KOPT-K1 (cell line): ENCODE measurements at regions not wholly inside any gene's neighbourhood (a gene's known extent, or its start where the extent isn't known, plus 50 kb on each side); places are given as distances from the start of the nearest gene placed in this dataset.
"Not testable (repeated sequence)": the region's sequence is repeated elsewhere in the genome, so short reads cannot be mapped to it uniquely, and the experiment has no call there.

ENCODE experiments used
- H3K27ac ChIP-seq: fragments of 200-600 bp; sonication (generic); 2 replicates; pipeline ENCODE4 v1.5.1; 2016; ENCODE audit warnings: antibody characterized with exemption, mild to moderate bottlenecking, low read depth, low read length; ENCODE audit not compliant: poor library complexity, severe bottlenecking
- H3K36me3 ChIP-seq: fragments of 200-600 bp; sonication (generic); 2 replicates; pipeline ENCODE4 v1.5.1; 2017; ENCODE audit warnings: antibody characterized with exemption, mild to moderate bottlenecking, low read length, moderate library complexity; ENCODE audit not compliant: insufficient read depth
- H3K9me3 ChIP-seq: fragments of 200-600 bp; sonication (generic); 2 replicates; pipeline ENCODE4 v1.5.1; 2017; ENCODE audit warnings: antibody characterized with exemption, low read length, mild to moderate bottlenecking; ENCODE audit not compliant: insufficient read depth, poor library complexity, severe bottlenecking

- H3K27ac ChIP-seq, H3K9me3 ChIP-seq, H3K36me3 ChIP-seq: not testable (repeated sequence)
These were observed 97.3 kb upstream of the ZEB2 start for GRCh38 chr2:144617171-144617570.

GRCh38 chr2:144615866-144616565 is 96.1 kb upstream of the ZEB2 start:
- H3K27ac ChIP-seq = no peak overlapping the region
- H3K36me3 ChIP-seq = no peaks in the 10 kb centered on the region
- no peaks in the 10 kb centered on the region for H3K9me3 ChIP-seq

DNA sequence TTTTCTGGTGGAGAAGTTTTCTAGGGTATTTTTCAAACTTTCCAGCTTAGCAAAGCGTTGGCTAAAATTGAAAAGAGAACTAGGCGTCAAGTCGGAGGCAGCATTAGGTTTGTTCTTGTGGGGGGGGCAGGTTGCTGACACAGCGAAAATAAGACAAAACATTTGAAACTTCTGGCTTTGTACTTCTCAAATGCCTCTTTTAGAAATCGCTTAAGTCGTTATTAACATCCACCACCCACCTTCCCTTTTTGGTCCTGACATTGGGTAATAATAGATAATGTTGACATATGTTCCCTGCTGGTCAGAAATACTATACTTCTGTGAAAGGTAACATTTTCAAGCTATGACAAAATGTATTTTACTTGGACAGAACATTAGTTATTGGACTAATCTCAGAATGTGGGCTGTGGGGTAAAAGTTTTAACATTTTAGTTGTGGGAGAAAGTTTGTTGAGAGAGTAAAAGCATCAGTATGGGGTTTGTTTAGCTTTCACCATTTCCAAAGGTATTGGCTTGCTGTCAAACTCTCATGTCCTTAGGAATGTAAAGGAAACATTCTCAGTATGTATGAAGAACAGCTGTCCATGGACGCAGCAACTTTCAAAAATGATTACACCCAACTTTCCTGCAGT is 88.1 kb upstream of the ZEB2 start:
- Histone ChIP-seq H3K36me3 (no peaks in the 10 kb centered on the region), H3K9me3 (no peaks in the 10 kb centered on the region), H3K27ac (no peak overlapping the region)

DNA sequence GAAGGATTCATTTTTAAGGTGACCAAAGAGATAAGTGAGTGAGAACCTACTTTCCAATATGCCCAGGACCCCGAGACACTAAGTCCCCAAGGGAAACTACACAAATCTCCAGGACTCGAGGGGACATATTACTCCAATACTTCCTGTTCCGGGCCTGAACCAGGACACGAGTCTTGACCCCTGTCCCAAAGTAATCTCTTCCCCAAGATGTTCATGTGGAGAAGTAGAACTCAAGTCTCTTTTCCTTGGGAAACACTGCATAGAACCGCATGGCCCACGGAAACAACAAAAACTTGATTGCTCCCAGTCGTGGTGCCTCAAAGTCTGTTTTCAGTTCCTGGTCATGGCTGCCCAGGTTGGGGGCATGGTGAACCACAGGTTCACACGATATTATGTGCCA is 87.2 kb upstream of the ZEB2 start:
- Histone ChIP-seq H3K27ac (no peak overlapping the region), H3K36me3 (no peaks in the 10 kb centered on the region)

GRCh38 chr2:144606466-144607095 is 86.7 kb upstream of the ZEB2 start:
- no peaks in the 10 kb centered on the region for H3K9me3 ChIP-seq
- H3K27ac ChIP-seq = no peak overlapping the region
- no peaks in the 10 kb centered on the region for H3K36me3 ChIP-seq

More for the DNA sequence above, 87.2 kb upstream of the ZEB2 start:
- H3K9me3 ChIP-seq = no peaks in the 10 kb centered on the region

- no peaks in the 10 kb centered on the region for H3K9me3 ChIP-seq
- no peak overlapping the region for H3K27ac ChIP-seq
- H3K36me3 ChIP-seq = no peaks in the 10 kb centered on the region
These were observed 85.4 kb upstream of the ZEB2 start for GRCh38 chr2:144605231-144605840.

GRCh38 chr2:144603334-144603733 is 83.4 kb upstream of the ZEB2 start:
- H3K27ac ChIP-seq = no peak overlapping the region
- no peaks in the 10 kb centered on the region for H3K9me3 ChIP-seq
- no peaks in the 10 kb centered on the region for H3K36me3 ChIP-seq

GRCh38 chr2:144598906-144599305 is 79.0 kb upstream of the ZEB2 start:
- no peaks in the 10 kb centered on the region for H3K36me3 ChIP-seq
- H3K9me3 ChIP-seq = no peaks in the 10 kb centered on the region
- H3K27ac ChIP-seq = no peak overlapping the region

- Histone ChIP-seq H3K27ac (no peak overlapping the region), H3K9me3 (no peaks in the 10 kb centered on the region), H3K36me3 (no peaks in the 10 kb centered on the region)
These were observed 78.1 kb upstream of the ZEB2 start for GRCh38 chr2:144597894-144598593.

GRCh38 chr2:144597388-144597787 is 77.5 kb upstream of the ZEB2 start:
- Histone ChIP-seq H3K36me3 (no peaks in the 10 kb centered on the region), H3K27ac (no peak overlapping the region), H3K9me3 (no peaks in the 10 kb centered on the region)

DNA sequence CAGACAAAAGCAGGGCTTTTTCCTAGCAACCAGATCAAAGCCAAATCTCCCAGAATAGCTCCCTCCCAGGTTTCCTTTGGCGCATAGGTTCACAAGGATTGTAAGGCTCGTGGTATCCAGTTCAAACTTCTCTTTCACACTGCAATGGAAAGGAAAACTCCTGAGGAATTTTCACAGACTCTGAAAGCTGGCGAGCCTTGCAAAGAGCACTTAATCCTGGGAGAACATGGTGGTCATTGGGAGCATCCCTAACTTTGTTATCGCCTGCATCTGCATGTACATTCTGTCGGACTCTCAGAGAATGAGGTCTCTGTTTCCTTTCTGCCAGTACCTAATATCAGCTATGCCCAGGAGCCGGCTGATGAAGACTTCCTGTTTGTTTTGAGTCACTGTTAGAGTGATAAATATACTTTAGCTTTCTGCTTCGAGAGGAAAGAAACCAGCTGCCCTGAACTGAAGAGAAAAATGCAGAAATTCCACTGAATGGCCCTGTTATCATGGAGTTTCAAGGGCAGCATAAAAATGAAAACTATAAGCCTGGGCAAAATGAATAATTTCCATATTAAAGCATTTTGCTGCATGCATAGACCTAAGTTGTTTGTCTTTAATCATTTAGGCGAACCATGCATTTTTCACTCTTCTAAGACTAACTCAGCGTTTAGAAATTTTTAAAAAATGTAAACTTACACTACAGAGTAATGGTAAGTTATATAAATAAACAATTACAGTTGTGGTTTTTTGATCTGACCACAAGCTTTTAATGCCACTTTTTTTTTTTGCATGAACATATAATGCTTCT is 76.4 kb upstream of the ZEB2 start:
- H3K27ac ChIP-seq = no peak overlapping the region
- H3K36me3 ChIP-seq = no peaks in the 10 kb centered on the region
- H3K9me3 ChIP-seq = no peaks in the 10 kb centered on the region

GRCh38 chr2:144595686-144596072 is 75.8 kb upstream of the ZEB2 start:
- H3K27ac ChIP-seq = no peak overlapping the region
- H3K36me3 ChIP-seq = no peaks in the 10 kb centered on the region
- H3K9me3 ChIP-seq = no peaks in the 10 kb centered on the region

GRCh38 chr2:144595279-144595678 is 75.4 kb upstream of the ZEB2 start:
- no peak overlapping the region for H3K27ac ChIP-seq
- no peaks in the 10 kb centered on the region for H3K36me3 ChIP-seq
- no peaks in the 10 kb centered on the region for H3K9me3 ChIP-seq

DNA sequence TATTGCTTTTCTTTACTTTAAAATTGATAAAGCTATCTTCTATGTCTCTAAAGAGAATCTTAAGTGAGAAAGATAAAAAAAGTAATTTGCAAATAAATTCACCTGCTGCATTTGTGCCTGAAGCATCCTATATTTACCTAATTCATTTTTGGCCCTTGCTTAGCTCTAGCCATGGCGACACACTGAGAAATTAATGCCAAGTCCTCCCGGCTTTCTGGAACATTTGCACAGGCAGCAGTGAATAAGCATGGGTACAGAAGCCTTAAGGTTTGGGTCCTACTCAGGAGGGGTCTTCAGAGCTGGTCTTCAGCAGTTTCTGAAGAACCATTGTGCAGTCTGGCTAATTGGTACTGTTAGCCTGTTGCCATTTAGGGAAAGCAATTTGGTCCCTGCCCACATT is 73.9 kb upstream of the ZEB2 start:
- H3K36me3 ChIP-seq = no peaks in the 10 kb centered on the region
- no peak overlapping the region for H3K27ac ChIP-seq
- no peaks in the 10 kb centered on the region for H3K9me3 ChIP-seq
